Mucosa of rectum (tissue), 2 donors: ENCODE measurements at regions not wholly inside any gene's neighbourhood (a gene's known extent, or its start where the extent isn't known, plus 50 kb on each side); places are given as distances from the start of the nearest gene placed in this dataset.
"Not testable (repeated sequence)": the region's sequence is repeated elsewhere in the genome, so short reads cannot be mapped to it uniquely, and the experiment has no call there.

Experiments used
- H3K27ac ChIP-seq, 2 donors: one replicate each; pipeline ENCODE4 v1.7.0; 2013; ENCODE audit warnings: inconsistent platforms in 2 of 2, low read depth in 2 of 2, low read length in 2 of 2
- H3K27me3 ChIP-seq, 2 donors: one replicate each; pipeline ENCODE4 v1.7.0; 2013; ENCODE audit warnings: low read length in 2 of 2; ENCODE audit not compliant: control insufficient read depth in 2 of 2, insufficient read depth in 2 of 2
- H3K36me3 ChIP-seq, 2 donors: one replicate each; pipeline ENCODE4 v1.7.0; 2013; ENCODE audit warnings: low read length in 2 of 2; ENCODE audit not compliant: control insufficient read depth in 2 of 2, insufficient read depth in 2 of 2
- H3K4me1 ChIP-seq, 2 donors: one replicate each; pipeline ENCODE4 v1.7.0; 2013; ENCODE audit warnings: low read length in 2 of 2, mild to moderate bottlenecking in 1 of 2; ENCODE audit not compliant: control insufficient read depth in 2 of 2, insufficient read depth in 2 of 2
- H3K4me3 ChIP-seq, 2 donors: one replicate each; pipeline ENCODE4 v1.7.0; 2013; ENCODE audit warnings: low read length in 2 of 2
- H3K9ac ChIP-seq, 2 donors: one replicate each; pipeline ENCODE4 v1.7.0; 2013; ENCODE audit warnings: low read length in 2 of 2, low read depth in 1 of 2, mild to moderate bottlenecking in 1 of 2
- H3K9me3 ChIP-seq, 2 donors: one replicate each; pipeline ENCODE4 v1.7.0; 2013; ENCODE audit warnings: low read length in 2 of 2; ENCODE audit not compliant: control insufficient read depth in 2 of 2
- donor health status: healthy.
- donor health status: Normal muscosa, but diverticular disease.

- no peak overlapping the region for H3K9ac ChIP-seq
Observed at GRCh38 chr6:22189946-22190345, 106.9 kb downstream of the PRL start.

GRCh38 chr6:22194188-22194921, 102.5 kb downstream of the PRL start:
- H3K4me1 ChIP-seq = no peaks in the 10 kb centered on the region
- no peak overlapping the region for H3K4me3 ChIP-seq
- no peaks in the 10 kb centered on the region for H3K36me3 ChIP-seq
- H3K27ac ChIP-seq = no peak overlapping the region
- no peak overlapping the region for H3K9ac ChIP-seq
- no peaks in the 10 kb centered on the region for H3K27me3 ChIP-seq
- no peaks in the 10 kb centered on the region for H3K9me3 ChIP-seq

More at GRCh38 chr6:22189946-22190345, 106.9 kb downstream of the PRL start:
- no peaks in the 10 kb centered on the region for H3K4me1 ChIP-seq
- H3K4me3 ChIP-seq = no peak overlapping the region
- no peak overlapping the region for H3K27ac ChIP-seq
- H3K36me3 ChIP-seq = no peaks in the 10 kb centered on the region
- peaks cover 0 to 3% of the 10 kb centered on the region in 2 donors for H3K9me3 ChIP-seq
- no peaks in the 10 kb centered on the region for H3K27me3 ChIP-seq

- Histone ChIP-seq H3K27me3 (no peaks in the 10 kb centered on the region), H3K9me3 (no peaks in the 10 kb centered on the region), H3K36me3 (no peaks in the 10 kb centered on the region), H3K27ac (no peak overlapping the region), H3K4me3 (no peak overlapping the region), H3K9ac (no peak overlapping the region), H3K4me1 (no peaks in the 10 kb centered on the region)
Observed at GRCh38 chr6:22199771-22200170, 97.1 kb downstream of the PRL start.

- H3K27ac ChIP-seq = no peak overlapping the region
- H3K4me3 ChIP-seq = no peak overlapping the region
- no peak overlapping the region for H3K9ac ChIP-seq
- no peaks in the 10 kb centered on the region for H3K9me3 ChIP-seq
- no peaks in the 10 kb centered on the region for H3K4me1 ChIP-seq
- no peaks in the 10 kb centered on the region for H3K27me3 ChIP-seq
- no peaks in the 10 kb centered on the region for H3K36me3 ChIP-seq
Observed at GRCh38 chr6:22204153-22204552, 92.7 kb downstream of the PRL start.

GRCh38 chr6:22205266-22205665, 91.6 kb downstream of the PRL start:
- Histone ChIP-seq H3K9me3 (no peaks in the 10 kb centered on the region), H3K27me3 (no peaks in the 10 kb centered on the region), H3K4me3 (no peak overlapping the region), H3K4me1 (no peaks in the 10 kb centered on the region), H3K27ac (no peak overlapping the region), H3K9ac (no peak overlapping the region), H3K36me3 (no peaks in the 10 kb centered on the region)

GRCh38 chr6:22206106-22206505, 90.7 kb downstream of the PRL start:
- Histone ChIP-seq H3K9ac (no peak overlapping the region), H3K9me3 (no peaks in the 10 kb centered on the region), H3K4me1 (no peaks in the 10 kb centered on the region), H3K27ac (no peak overlapping the region), H3K27me3 (no peaks in the 10 kb centered on the region), H3K4me3 (no peak overlapping the region), H3K36me3 (no peaks in the 10 kb centered on the region)

- Histone ChIP-seq H3K4me3 (no peak overlapping the region), H3K9ac (no peak overlapping the region), H3K4me1 (no peaks in the 10 kb centered on the region), H3K27me3 (no peaks in the 10 kb centered on the region), H3K36me3 (no peaks in the 10 kb centered on the region), H3K27ac (no peak overlapping the region), H3K9me3 (no peaks in the 10 kb centered on the region)
Observed at GRCh38 chr6:22208026-22208425, 88.8 kb downstream of the PRL start.

GRCh38 chr6:22214314-22214713, 82.5 kb downstream of the PRL start:
- no peak overlapping the region for H3K9ac ChIP-seq
- H3K27ac ChIP-seq = no peak overlapping the region
- no peak overlapping the region for H3K4me3 ChIP-seq
- H3K9me3 ChIP-seq = no peaks in the 10 kb centered on the region
- no peaks in the 10 kb centered on the region for H3K36me3 ChIP-seq
- H3K4me1 ChIP-seq = no peaks in the 10 kb centered on the region
- H3K27me3 ChIP-seq = no peaks in the 10 kb centered on the region

GRCh38 chr6:22215474-22215873, 81.4 kb downstream of the PRL start:
- H3K27ac ChIP-seq, H3K4me1 ChIP-seq, H3K9me3 ChIP-seq, H3K4me3 ChIP-seq, H3K9ac ChIP-seq, H3K27me3 ChIP-seq, H3K36me3 ChIP-seq: not testable (repeated sequence)

- Histone ChIP-seq H3K9ac (no peak overlapping the region), H3K4me1 (no peaks in the 10 kb centered on the region), H3K4me3 (no peak overlapping the region), H3K27me3 (no peaks in the 10 kb centered on the region), H3K9me3 (no peaks in the 10 kb centered on the region), H3K27ac (no peak overlapping the region), H3K36me3 (no peaks in the 10 kb centered on the region)
Observed at GRCh38 chr6:22218410-22218809, 78.4 kb downstream of the PRL start.
